GM23338 (cell line): ENCODE measurements at regions not wholly inside any gene's neighbourhood (a gene's known extent, or its start where the extent isn't known, plus 50 kb on each side); places are given as distances from the start of the nearest gene placed in this dataset.

Experiments used
- ATAC-seq: fragments of 200-7000 bp; cut with Tn5 transposase; 3 replicates; pipeline ENCODE4 v1.9.1; 2020
- DNase-seq: peaks from one replicate; pipeline ENCODE4 v3.0.0-alpha.2; 2015; ENCODE audit warnings: low spot score
- H2AFZ ChIP-seq: fragments of 200-600 bp; sonication (generic); 2 replicates; pipeline ENCODE4 v1.8.0; 2016; ENCODE audit warnings: antibody characterized with exemption, mild to moderate bottlenecking, moderate library complexity
- H3F3A ChIP-seq: fragments of 200-600 bp; sonication (generic); replicated peaks from 2 replicates; pipeline ENCODE4 v1.8.0; 2017; ENCODE audit warnings: antibody characterized with exemption, mixed run types, low read depth
- H3K27ac ChIP-seq: fragments of 200-600 bp; sonication (generic); 2 replicates; pipeline ENCODE4 v1.6.1; 2016; ENCODE audit warnings: low read depth
- H3K27me3 ChIP-seq: fragments of 200-600 bp; sonication (generic); 2 replicates; pipeline ENCODE4 v1.8.0; 2016; ENCODE audit warnings: mild to moderate bottlenecking, mixed run types, moderate library complexity; ENCODE audit not compliant: insufficient read depth
- H3K36me3 ChIP-seq: fragments of 200-600 bp; sonication (generic); 2 replicates; pipeline ENCODE4 v1.8.0; 2016; ENCODE audit warnings: mild to moderate bottlenecking; ENCODE audit not compliant: insufficient read depth
- H3K4me1 ChIP-seq: fragments of 200-600 bp; sonication (generic); 2 replicates; pipeline ENCODE4 v1.8.0; 2016; ENCODE audit warnings: mild to moderate bottlenecking, moderate library complexity; ENCODE audit not compliant: insufficient read depth
- H3K4me2 ChIP-seq: fragments of 200-600 bp; sonication (generic); 2 replicates; pipeline ENCODE4 v1.7.1; 2017; ENCODE audit warnings: mixed run types
- H3K4me3 ChIP-seq: fragments of 200-600 bp; sonication (generic); 2 replicates; pipeline ENCODE4 v1.6.1; 2016; ENCODE audit warnings: mixed run types
- H3K79me2 ChIP-seq: fragments of 200-600 bp; sonication (generic); replicated peaks from 2 replicates; pipeline ENCODE4 v1.8.0; 2017; ENCODE audit warnings: mild to moderate bottlenecking; ENCODE audit not compliant: insufficient read depth
- H3K9me2 ChIP-seq: fragments of 200-600 bp; sonication (generic); 2 replicates; pipeline ENCODE4 v1.8.0; 2017; ENCODE audit not compliant: insufficient read depth
- H4K20me1 ChIP-seq: fragments of 200-600 bp; sonication (generic); replicated peaks from 2 replicates; pipeline ENCODE4 v1.8.0; 2017; ENCODE audit warnings: mild to moderate bottlenecking; ENCODE audit not compliant: insufficient read depth
- H3K27ac Mint-ChIP-seq: 2 replicates; pipeline ENCODE4 v1.8.0; 2020; ENCODE audit warnings: inconsistent platforms, mild to moderate bottlenecking, moderate library complexity, mixed read lengths
- H3K27me3 Mint-ChIP-seq: 3 replicates; pipeline ENCODE4 v1.8.0; 2022; ENCODE audit warnings: low read depth, mild to moderate bottlenecking, moderate library complexity, mixed read lengths, inconsistent platforms; ENCODE audit not compliant: insufficient read depth, poor library complexity
- H3K36me3 Mint-ChIP-seq: 3 replicates; pipeline ENCODE4 v1.8.0; 2021; ENCODE audit warnings: low read depth, mild to moderate bottlenecking, inconsistent platforms, moderate library complexity, mixed read lengths
- H3K4me1 Mint-ChIP-seq: 3 replicates; pipeline ENCODE4 v1.8.0; 2020; ENCODE audit warnings: mild to moderate bottlenecking, inconsistent platforms, mixed read lengths
- H3K4me3 Mint-ChIP-seq: 3 replicates; pipeline ENCODE4 v1.8.0; 2021; ENCODE audit warnings: moderate library complexity, mild to moderate bottlenecking, inconsistent platforms, mixed read lengths
- H3K9me3 Mint-ChIP-seq: 3 replicates; pipeline ENCODE4 v1.8.0; 2020; ENCODE audit warnings: moderate library complexity, mild to moderate bottlenecking, inconsistent platforms, mixed read lengths
- CREB1 ChIP-seq: fragments of 250-450 bp; sonication (Bioruptor Pico); IDR thresholded peaks from 2 replicates; pipeline ENCODE4 v1.5.0; 2020; ENCODE audit warnings: low read depth, mild to moderate bottlenecking, moderate library complexity
- EZH2 ChIP-seq: fragments of 200-600 bp; sonication (generic); IDR thresholded peaks from one replicate; pipeline ENCODE4 v1.8.0; 2017; ENCODE audit warnings: antibody characterized with exemption, mild to moderate bottlenecking, low read depth; ENCODE audit not compliant: unreplicated experiment
- EZH2phosphoT487 ChIP-seq: fragments of 200-600 bp; sonication (generic); IDR thresholded peaks from one replicate; pipeline ENCODE4 v1.8.1; 2018; ENCODE audit warnings: antibody characterized with exemption; ENCODE audit not compliant: unreplicated experiment
- JUNB ChIP-seq: IDR thresholded peaks from one replicate; pipeline ENCODE4 v1.6.1; 2016; ENCODE audit warnings: antibody characterized with exemption; ENCODE audit not compliant: unreplicated experiment
- POLR2AphosphoS5 ChIP-seq: IDR thresholded peaks from 2 replicates; pipeline ENCODE4 v1.6.1; 2016; ENCODE audit warnings: antibody characterized with exemption, low read depth
- STAT1 ChIP-seq: IDR thresholded peaks from one replicate; pipeline ENCODE4 v1.6.1; 2016; ENCODE audit warnings: antibody characterized with exemption; ENCODE audit not compliant: unreplicated experiment
- ZNF114 ChIP-seq: fragments of 250-450 bp; sonication (Bioruptor Pico); IDR thresholded peaks from 2 replicates; pipeline ENCODE4 v1.5.0; 2020; ENCODE audit warnings: mild to moderate bottlenecking, moderate library complexity
- ZNF331 ChIP-seq: fragments of 250-450 bp; sonication (Bioruptor Pico); IDR thresholded peaks from 2 replicates; pipeline ENCODE4 v1.5.0; 2020; ENCODE audit warnings: low read depth, mild to moderate bottlenecking, moderate library complexity
- TF ChIP-seq, protein P1 (sequence below), 2 experiments: fragments of 200-600 bp in 1 of 2; sonication (generic) in 1 of 2; conservative IDR thresholded peaks; 2 replicates each; pipeline versions ENCODE4 v1.5.1 to v1.6.1; 2016 to 2017; ENCODE audit warnings: antibody characterized with exemption in 2 of 2, low read depth in 2 of 2, mild to moderate bottlenecking in 2 of 2, moderate library complexity in 1 of 2
- TF ChIP-seq, protein P2 (sequence below): fragments of 250-450 bp; sonication (Bioruptor Pico); IDR thresholded peaks from 2 replicates; pipeline ENCODE4 v1.5.0; 2020; ENCODE audit warnings: mild to moderate bottlenecking, moderate library complexity
- TF ChIP-seq, protein P3 (sequence below): IDR thresholded peaks from one replicate; pipeline ENCODE4 v1.6.1; 2018; ENCODE audit warnings: antibody characterized with exemption; ENCODE audit not compliant: unreplicated experiment
- TF ChIP-seq, protein P4 (sequence below): IDR thresholded peaks from 2 replicates; pipeline ENCODE4 v1.6.1; 2016; ENCODE audit warnings: antibody characterized with exemption

DNA sequence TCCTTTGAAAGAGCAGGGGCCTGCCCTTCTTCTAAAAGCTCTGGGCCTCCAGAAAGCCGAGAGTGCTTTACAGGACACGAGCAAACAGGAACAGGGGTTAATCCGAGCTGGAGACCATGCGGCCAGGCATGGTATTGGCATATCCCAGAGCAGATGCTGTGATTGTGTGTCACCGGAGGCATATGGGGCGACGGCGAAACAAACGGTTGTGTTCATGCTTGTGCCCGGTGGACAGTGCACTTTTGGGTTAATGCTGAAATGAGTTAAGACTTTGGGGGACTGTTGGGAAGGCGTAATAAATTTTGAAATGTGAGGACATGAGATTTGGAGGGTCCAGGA is 1088.7 kb upstream of the DEFB115 start (continued):
- TF ChIP-seq, protein P1, sequence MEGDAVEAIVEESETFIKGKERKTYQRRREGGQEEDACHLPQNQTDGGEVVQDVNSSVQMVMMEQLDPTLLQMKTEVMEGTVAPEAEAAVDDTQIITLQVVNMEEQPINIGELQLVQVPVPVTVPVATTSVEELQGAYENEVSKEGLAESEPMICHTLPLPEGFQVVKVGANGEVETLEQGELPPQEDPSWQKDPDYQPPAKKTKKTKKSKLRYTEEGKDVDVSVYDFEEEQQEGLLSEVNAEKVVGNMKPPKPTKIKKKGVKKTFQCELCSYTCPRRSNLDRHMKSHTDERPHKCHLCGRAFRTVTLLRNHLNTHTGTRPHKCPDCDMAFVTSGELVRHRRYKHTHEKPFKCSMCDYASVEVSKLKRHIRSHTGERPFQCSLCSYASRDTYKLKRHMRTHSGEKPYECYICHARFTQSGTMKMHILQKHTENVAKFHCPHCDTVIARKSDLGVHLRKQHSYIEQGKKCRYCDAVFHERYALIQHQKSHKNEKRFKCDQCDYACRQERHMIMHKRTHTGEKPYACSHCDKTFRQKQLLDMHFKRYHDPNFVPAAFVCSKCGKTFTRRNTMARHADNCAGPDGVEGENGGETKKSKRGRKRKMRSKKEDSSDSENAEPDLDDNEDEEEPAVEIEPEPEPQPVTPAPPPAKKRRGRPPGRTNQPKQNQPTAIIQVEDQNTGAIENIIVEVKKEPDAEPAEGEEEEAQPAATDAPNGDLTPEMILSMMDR (conservative IDR thresholded peaks at IDR 0.05; ENCODE audit: low read depth in 2 of 2) = no peak

GRCh38 chr20:30175681-30176080 is 1081.8 kb upstream of the DEFB115 start:
- H3K4me1 ChIP-seq = no peaks in the 10 kb centered on the region
- H3K27me3 Mint-ChIP-seq = peaks cover 2% of the 10 kb centered on the region
- H3K27me3 ChIP-seq = no peaks in the 10 kb centered on the region
- no peak overlapping the region for H3K27ac Mint-ChIP-seq
- H3K36me3 Mint-ChIP-seq = peaks cover 21% of the 10 kb centered on the region
- H3K9me3 Mint-ChIP-seq = peaks cover 90% of the 10 kb centered on the region
- no peak for DNase-seq
- no peak overlapping the region for H3K4me3 Mint-ChIP-seq
- no peaks in the 10 kb centered on the region for H3K9me2 ChIP-seq
- ATAC-seq = no peak
- no peak overlapping the region for H2AFZ ChIP-seq
- no peak overlapping the region for H3K4me3 ChIP-seq
- no peaks in the 10 kb centered on the region for H3F3A ChIP-seq
- H3K36me3 ChIP-seq = no peaks in the 10 kb centered on the region
- H4K20me1 ChIP-seq = no peaks in the 10 kb centered on the region
- no peak overlapping the region for H3K27ac ChIP-seq
- no peaks in the 10 kb centered on the region for H3K4me1 Mint-ChIP-seq
- H3K4me2 ChIP-seq = no peak overlapping the region
- no peaks in the 10 kb centered on the region for H3K79me2 ChIP-seq
- TF ChIP-seq, protein P2, sequence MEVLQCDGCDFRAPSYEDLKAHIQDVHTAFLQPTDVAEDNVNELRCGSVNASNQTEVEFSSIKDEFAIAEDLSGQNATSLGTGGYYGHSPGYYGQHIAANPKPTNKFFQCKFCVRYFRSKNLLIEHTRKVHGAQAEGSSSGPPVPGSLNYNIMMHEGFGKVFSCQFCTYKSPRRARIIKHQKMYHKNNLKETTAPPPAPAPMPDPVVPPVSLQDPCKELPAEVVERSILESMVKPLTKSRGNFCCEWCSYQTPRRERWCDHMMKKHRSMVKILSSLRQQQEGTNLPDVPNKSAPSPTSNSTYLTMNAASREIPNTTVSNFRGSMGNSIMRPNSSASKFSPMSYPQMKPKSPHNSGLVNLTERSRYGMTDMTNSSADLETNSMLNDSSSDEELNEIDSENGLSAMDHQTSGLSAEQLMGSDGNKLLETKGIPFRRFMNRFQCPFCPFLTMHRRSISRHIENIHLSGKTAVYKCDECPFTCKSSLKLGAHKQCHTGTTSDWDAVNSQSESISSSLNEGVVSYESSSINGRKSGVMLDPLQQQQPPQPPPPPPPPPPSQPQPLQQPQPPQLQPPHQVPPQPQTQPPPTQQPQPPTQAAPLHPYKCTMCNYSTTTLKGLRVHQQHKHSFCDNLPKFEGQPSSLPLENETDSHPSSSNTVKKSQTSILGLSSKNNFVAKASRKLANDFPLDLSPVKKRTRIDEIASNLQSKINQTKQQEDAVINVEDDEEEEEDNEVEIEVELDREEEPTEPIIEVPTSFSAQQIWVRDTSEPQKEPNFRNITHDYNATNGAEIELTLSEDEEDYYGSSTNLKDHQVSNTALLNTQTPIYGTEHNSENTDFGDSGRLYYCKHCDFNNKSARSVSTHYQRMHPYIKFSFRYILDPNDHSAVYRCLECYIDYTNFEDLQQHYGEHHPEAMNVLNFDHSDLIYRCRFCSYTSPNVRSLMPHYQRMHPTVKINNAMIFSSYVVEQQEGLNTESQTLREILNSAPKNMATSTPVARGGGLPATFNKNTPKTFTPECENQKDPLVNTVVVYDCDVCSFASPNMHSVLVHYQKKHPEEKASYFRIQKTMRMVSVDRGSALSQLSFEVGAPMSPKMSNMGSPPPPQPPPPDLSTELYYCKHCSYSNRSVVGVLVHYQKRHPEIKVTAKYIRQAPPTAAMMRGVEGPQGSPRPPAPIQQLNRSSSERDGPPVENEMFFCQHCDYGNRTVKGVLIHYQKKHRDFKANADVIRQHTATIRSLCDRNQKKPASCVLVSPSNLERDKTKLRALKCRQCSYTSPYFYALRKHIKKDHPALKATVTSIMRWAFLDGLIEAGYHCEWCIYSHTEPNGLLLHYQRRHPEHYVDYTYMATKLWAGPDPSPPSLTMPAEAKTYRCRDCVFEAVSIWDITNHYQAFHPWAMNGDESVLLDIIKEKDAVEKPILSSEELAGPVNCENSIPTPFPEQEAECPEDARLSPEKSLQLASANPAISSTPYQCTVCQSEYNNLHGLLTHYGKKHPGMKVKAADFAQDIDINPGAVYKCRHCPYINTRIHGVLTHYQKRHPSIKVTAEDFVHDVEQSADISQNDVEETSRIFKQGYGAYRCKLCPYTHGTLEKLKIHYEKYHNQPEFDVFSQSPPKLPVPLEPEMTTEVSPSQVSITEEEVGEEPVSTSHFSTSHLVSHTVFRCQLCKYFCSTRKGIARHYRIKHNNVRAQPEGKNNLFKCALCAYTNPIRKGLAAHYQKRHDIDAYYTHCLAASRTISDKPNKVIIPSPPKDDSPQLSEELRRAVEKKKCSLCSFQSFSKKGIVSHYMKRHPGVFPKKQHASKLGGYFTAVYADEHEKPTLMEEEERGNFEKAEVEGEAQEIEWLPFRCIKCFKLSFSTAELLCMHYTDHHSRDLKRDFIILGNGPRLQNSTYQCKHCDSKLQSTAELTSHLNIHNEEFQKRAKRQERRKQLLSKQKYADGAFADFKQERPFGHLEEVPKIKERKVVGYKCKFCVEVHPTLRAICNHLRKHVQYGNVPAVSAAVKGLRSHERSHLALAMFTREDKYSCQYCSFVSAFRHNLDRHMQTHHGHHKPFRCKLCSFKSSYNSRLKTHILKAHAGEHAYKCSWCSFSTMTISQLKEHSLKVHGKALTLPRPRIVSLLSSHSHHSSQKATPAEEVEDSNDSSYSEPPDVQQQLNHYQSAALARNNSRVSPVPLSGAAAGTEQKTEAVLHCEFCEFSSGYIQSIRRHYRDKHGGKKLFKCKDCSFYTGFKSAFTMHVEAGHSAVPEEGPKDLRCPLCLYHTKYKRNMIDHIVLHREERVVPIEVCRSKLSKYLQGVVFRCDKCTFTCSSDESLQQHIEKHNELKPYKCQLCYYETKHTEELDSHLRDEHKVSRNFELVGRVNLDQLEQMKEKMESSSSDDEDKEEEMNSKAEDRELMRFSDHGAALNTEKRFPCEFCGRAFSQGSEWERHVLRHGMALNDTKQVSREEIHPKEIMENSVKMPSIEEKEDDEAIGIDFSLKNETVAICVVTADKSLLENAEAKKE (CRISPR knock-in tag) = no peak
- TF ChIP-seq, protein P3, sequence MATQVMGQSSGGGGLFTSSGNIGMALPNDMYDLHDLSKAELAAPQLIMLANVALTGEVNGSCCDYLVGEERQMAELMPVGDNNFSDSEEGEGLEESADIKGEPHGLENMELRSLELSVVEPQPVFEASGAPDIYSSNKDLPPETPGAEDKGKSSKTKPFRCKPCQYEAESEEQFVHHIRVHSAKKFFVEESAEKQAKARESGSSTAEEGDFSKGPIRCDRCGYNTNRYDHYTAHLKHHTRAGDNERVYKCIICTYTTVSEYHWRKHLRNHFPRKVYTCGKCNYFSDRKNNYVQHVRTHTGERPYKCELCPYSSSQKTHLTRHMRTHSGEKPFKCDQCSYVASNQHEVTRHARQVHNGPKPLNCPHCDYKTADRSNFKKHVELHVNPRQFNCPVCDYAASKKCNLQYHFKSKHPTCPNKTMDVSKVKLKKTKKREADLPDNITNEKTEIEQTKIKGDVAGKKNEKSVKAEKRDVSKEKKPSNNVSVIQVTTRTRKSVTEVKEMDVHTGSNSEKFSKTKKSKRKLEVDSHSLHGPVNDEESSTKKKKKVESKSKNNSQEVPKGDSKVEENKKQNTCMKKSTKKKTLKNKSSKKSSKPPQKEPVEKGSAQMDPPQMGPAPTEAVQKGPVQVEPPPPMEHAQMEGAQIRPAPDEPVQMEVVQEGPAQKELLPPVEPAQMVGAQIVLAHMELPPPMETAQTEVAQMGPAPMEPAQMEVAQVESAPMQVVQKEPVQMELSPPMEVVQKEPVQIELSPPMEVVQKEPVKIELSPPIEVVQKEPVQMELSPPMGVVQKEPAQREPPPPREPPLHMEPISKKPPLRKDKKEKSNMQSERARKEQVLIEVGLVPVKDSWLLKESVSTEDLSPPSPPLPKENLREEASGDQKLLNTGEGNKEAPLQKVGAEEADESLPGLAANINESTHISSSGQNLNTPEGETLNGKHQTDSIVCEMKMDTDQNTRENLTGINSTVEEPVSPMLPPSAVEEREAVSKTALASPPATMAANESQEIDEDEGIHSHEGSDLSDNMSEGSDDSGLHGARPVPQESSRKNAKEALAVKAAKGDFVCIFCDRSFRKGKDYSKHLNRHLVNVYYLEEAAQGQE = no peak
- TF ChIP-seq CREB1 (CRISPR knock-in tag) (no peak), STAT1 (no peak), JUNB (no peak), EZH2phosphoT487 (no peak), EZH2 (no peak), ZNF114 (no peak), POLR2AphosphoS5 (no peak), ZNF331 (CRISPR knock-in tag) (no peak)
- TF ChIP-seq, protein P4, sequence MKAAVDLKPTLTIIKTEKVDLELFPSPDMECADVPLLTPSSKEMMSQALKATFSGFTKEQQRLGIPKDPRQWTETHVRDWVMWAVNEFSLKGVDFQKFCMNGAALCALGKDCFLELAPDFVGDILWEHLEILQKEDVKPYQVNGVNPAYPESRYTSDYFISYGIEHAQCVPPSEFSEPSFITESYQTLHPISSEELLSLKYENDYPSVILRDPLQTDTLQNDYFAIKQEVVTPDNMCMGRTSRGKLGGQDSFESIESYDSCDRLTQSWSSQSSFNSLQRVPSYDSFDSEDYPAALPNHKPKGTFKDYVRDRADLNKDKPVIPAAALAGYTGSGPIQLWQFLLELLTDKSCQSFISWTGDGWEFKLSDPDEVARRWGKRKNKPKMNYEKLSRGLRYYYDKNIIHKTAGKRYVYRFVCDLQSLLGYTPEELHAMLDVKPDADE = no peak
